Activated naive CD8-positive, alpha-beta T cell treated with anti-CD3 and anti-CD28 coated beads, Interleukin-2, amount 50 U/mL, for 16 hours (primary cell): ENCODE measurements at regions not wholly inside any gene's neighbourhood (a gene's known extent, or its start where the extent isn't known, plus 50 kb on each side); places are given as distances from the start of the nearest gene placed in this dataset.
"Not testable (repeated sequence)": the region's sequence is repeated elsewhere in the genome, so short reads cannot be mapped to it uniquely, and the experiment has no call there.

ENCODE experiments used
- DNase-seq: peaks from one replicate; pipeline ENCODE4 v3.0.0-alpha.2; 2020; ENCODE audit warnings: low read depth, low spot score

GRCh38 chr11:11220786-11221185 lies 132.3 kb downstream of the CSNK2A3 start:
- DNase-seq: no peak

DNA sequence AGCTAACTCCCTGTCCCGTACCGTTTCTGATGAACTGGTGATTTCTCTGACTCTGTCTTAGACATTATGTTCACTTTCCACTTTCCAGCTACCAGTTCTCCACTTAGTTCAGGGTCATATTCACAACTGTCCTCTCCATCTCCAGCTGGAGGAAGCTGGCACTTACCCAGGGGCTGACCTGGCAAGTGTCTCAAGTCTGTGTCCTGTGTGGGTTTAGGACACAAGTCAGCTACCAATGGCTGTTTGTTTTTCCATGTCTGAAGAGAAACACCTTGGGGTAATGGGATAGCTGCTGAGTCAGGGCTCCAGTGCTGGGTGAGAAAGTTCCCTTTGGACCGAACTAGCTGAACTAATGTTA lies 134.4 kb downstream of the CSNK2A3 start:
- DNase-seq: no peak

DNA sequence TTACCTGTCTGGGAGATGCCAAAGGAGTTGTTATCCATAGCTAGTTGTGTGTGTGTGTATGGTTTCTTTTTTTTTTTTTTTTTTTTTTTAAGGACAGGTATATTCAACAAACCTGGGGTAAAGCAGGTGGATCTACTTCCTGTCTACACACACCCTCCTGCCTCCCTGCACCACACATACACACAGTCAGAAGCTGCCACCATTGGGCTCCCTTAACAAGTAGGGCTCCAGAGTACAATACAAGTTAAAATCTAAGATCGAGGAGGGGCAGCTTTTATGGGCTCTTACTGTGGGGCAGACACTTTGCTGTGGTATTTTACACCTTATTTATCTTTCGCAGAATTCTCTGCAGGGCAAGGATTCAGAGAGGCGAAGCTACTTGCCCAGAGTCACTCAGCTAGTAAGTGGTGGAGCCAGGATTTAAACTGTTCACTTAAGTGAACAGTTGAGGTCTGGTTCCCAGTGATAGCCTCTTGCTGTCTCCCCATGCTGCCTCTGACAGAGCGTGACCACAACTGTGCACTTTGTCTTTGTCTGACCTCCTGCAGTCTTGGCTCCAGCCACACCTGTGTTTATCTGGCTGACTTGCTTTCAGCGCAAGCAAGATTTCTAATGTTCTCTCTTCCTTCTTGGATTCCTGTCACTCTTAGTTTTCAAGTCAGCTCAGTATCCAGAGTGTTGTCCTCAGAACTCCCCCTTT lies 135.0 kb downstream of the CSNK2A3 start:
- no peak for DNase-seq

DNA sequence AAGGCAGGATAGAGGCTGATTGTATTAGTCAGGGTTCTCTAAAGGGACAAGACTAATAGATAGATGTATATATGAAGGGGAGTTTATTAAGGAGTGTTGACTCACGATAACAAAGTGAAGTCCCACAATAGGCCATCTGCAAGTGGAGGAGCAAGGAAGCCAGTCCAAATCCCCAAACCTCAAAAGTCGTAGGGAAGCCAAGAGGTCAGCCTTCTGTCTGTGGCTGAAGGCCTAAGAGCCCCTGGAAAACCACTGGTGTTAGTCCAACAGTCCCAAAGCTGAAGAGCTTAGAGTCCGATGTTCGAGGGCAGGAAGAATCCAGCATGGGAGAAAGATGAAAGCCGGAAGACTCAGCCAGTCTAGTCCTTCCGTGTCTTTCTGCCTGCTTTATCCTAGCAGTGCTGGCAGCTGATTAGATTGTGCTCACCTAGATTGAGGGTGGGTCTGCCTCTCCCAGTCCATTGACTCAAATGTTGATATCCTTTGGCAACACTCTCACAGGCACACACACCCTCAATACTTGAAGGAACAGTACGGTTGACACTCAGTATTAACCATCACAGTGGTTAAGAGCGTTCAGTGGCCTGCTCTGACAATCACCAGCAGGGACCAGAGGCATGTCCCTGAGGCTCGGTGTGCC lies 135.6 kb downstream of the CSNK2A3 start:
- no peak for DNase-seq

- DNase-seq: no peak
Observed at GRCh38 chr11:11215944-11216343, 137.1 kb downstream of the CSNK2A3 start.

DNA sequence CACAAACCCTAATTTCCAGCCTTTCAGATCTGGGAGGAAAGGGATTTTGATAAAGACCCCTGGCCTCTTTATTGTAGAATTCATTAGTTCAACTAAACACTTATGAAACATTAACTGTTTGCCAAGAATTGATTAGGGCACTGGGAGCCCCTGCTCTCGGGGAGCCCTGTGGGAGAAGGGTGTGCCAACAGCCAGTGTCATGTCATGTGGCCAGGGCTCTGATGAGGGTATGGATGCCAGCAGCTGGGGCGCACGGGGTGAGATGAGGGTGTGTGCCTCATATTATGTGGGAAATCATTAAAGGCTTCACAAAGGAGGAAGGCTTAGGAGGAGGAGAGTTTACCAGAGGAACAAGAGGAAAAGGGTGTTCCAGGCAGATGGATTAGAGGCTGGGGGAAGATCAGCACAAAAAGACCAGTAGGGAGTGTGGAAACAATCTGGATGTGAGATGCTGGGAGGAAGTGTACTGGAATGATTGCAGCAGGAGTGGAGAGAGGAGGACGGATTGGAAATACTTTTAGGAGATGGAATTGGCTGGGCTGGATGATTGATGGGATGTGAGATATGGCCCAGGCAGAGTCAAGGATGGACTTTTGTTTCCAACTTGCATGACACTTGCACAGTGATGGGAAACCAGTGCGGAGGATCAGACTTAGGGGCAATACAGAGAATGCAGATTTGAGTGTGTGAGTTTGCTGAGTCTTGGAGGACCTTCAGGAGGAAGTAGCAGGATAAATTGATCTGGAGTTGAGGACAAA lies 137.8 kb downstream of the CSNK2A3 start:
- no peak for DNase-seq

- no peak for DNase-seq
Observed at GRCh38 chr11:11213117-11213516, 139.9 kb downstream of the CSNK2A3 start.

GRCh38 chr11:11211888-11212287 lies 141.2 kb downstream of the CSNK2A3 start:
- DNase-seq: no peak

- no peak for DNase-seq
Observed at GRCh38 chr11:11211186-11211585, 141.9 kb downstream of the CSNK2A3 start.

DNA sequence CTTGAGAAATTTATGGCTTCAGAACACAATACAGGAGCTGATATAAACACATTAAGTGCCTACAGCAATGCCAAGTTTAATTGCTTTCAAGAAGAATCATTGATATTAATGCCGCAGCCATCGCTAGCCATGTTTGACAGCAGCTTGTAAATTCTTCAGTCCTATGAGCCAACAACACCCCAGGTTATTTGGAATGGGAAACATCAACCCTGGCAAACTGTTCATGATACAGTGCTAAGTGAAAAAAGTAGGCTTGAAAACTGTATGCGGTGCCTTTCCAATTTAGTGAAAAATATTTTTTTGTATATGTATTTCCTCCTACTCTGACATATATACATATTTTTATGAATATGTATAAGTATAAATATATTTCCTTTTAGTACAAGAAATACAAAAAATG lies 142.6 kb downstream of the CSNK2A3 start:
- DNase-seq: no peak

GRCh38 chr11:11209967-11210366 lies 143.1 kb downstream of the CSNK2A3 start:
- no peak for DNase-seq

- DNase-seq: no peak
Observed at GRCh38 chr11:11208994-11209393, 144.1 kb downstream of the CSNK2A3 start.

DNA sequence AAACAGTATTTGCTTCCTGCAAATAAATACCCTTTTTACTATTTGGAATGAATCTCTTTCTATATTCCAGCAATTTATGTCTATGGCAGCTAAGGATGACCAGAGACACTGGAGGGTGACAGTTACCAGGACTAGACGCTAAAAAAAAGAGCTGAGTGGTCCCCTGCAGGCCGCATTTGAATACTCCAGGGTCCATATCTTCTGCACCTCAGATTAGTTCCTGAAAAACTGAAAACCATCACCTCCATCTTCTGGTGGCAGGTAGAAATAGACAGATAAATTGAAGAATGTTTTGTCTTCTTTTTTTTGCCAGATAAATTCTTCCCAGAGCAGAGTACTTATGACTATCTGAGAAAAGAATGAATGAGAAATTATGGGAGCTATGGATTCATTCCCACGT lies 145.6 kb downstream of the CSNK2A3 start:
- DNase-seq: no peak

GRCh38 chr11:11206484-11206883 lies 146.6 kb downstream of the CSNK2A3 start:
- DNase-seq: no peak

- no peak for DNase-seq
Observed at GRCh38 chr11:11202885-11203284, 150.2 kb downstream of the CSNK2A3 start.

DNA sequence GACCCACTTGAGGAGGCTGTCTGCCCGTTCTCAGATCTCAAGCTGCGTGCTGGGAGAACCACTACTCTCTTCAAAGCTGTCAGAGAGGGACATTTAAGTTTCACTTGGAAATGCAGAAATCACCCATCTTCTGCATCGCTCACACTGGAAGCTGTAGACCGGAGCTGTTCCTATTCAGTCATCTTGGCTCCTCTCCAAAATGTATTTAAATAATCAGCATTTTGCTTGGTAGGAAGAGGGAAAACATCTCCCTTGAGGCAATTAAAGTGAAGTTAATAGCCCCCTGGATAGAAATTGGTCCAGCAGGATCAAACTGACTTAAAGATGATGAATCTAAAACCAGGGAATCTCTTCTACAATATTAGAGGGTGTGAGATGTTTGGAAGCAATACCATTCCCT lies 151.7 kb downstream of the CSNK2A3 start:
- not testable (repeated sequence) for DNase-seq

- DNase-seq: no peak
Observed at GRCh38 chr11:11192541-11192940, 160.5 kb downstream of the CSNK2A3 start.

DNA sequence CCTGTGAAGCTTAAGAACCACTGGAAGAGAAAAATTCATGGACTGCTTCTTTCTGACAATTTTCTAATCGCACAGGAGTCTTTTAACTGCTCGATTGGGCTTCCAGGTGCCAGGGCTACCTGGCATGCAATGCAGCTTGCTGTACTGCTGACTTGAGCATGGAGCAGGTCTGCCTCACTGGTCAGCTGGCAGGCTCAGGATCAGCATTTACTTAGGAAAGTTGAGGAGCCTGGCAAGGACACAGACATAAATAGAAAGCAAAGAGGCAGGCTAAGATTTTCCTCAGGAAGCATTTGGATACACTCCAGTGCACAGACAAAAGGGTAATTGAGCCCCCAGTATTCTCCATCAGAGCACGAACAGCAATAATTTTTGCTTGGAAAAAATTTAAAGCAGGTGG lies 163.5 kb downstream of the CSNK2A3 start:
- DNase-seq: no peak

- DNase-seq: no peak
Observed at GRCh38 chr11:11186249-11186648, 166.8 kb downstream of the CSNK2A3 start.

GRCh38 chr11:11182261-11182660 lies 170.8 kb downstream of the CSNK2A3 start:
- no peak for DNase-seq

DNA sequence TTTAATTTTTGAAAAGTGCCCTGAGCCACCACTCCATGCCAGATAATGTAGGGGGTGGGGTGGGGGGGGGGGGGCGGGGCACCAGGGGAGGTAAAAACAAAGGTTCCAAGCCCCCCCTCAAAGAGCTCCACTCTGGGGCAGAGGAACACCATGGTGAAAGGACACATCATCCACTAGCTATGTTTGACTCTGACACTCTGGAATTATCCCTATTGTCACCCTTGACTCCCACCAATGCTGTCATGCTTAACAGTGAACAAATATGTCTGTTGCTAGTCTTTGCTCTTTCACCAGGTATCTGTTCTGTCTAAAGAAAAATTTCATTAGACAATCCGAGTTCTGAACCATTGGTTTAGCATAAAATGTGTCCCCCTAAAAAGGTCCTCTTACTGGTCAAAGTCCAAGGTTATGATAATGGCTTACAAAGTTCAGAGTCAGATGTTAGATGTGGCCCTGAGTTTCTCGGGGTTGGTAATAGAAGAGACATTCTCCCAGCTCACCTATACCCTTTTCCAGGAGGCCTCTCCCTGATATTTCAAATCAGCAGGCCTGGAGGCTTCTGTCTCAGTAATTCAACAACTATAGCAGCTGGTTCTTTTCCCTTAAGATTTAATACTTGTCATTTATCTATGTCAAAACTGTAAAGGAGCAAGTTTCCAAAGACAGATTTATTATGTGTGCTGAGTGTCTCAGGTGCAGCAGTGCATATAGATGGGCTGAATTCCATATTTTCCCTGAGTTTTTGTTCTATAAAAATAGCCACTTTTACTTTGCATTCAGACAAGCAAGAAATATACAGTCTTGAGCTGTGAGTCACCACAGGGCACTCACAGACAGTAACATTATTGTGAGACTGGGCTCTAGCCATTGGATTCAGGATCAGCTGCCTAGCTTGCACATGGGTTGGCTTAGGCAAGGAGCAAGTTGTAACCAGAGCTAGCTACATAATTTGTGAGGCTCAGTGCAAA lies 174.1 kb downstream of the CSNK2A3 start:
- no peak for DNase-seq
